22Rv1 (cell line): ENCODE measurements at regions not wholly inside any gene's neighbourhood (a gene's known extent, or its start where the extent isn't known, plus 50 kb on each side); places are given as distances from the start of the nearest gene placed in this dataset.

Source experiments
- CTCF ChIP-seq: fragments of 450-650 bp; IDR thresholded peaks from 2 replicates; pipeline ENCODE4 v1.5.1; 2017; ENCODE audit warnings: mild to moderate bottlenecking
- ZFX ChIP-seq: fragments of 450-650 bp; IDR thresholded peaks from 2 replicates; pipeline ENCODE4 v1.6.1; 2017; ENCODE audit warnings: antibody characterized with exemption, borderline replicate concordance

GRCh38 chr13:30134578-30134977 is 172.8 kb downstream of the KATNAL1 start:
- TF ChIP-seq CTCF (no peak), ZFX (no peak)
